PC-9 (cell line): ENCODE measurements at regions not wholly inside any gene's neighbourhood (a gene's known extent, or its start where the extent isn't known, plus 50 kb on each side); places are given as distances from the start of the nearest gene placed in this dataset.

Experiments used
- CTCF ChIP-seq: fragments of 200-600 bp; sonication (generic); conservative IDR thresholded peaks from 2 replicates; pipeline ENCODE4 v1.6.1; 2017; ENCODE audit warnings: mixed run types, antibody characterized with exemption, mild to moderate bottlenecking, moderate library complexity
- EZH2 ChIP-seq: fragments of 200-600 bp; sonication (generic); IDR thresholded peaks from 2 replicates; pipeline ENCODE4 v1.8.0; 2017; ENCODE audit warnings: antibody characterized with exemption, low read depth

GRCh38 chr4:149029056-149029651 lies 586.9 kb upstream of the NR3C2 start:
- TF ChIP-seq CTCF (no peak), EZH2 (no peak)
